ENCODE measurements at regions not wholly inside any gene's neighbourhood (a gene's known extent, or its start where the extent isn't known, plus 50 kb on each side); places are given as distances from the start of the nearest gene placed in this dataset.

GRCh38 chr18:71844814-71845213 is 699.3 kb downstream of the CBLN2 start:
- peaks cover 64% of the 10 kb centered on the region for H3K9me3 Mint-ChIP-seq
- H3K4me3 Mint-ChIP-seq: no peak overlapping the region
- peaks cover 45% of the 10 kb centered on the region for H3K36me3 Mint-ChIP-seq
- POLR2A ChIA-PET: no interaction called here
- no peak overlapping the region for H3K27ac Mint-ChIP-seq
- CTCF ChIA-PET: no interaction called here
- no peaks in the 10 kb centered on the region for H3K4me1 Mint-ChIP-seq
- DNase-seq (ENCODE audit: low spot score): no peak
- no peak for ATAC-seq
- no peaks in the 10 kb centered on the region; the same call in 1 of the 2 replicates for H3K27me3 Mint-ChIP-seq (ENCODE audit: low read depth)
- TF ChIP-seq PRRX2 (CRISPR knock-in tag; IDR thresholded peaks at IDR 0.05): no peak
- TF ChIP-seq ZNF396 (CRISPR knock-in tag; IDR thresholded peaks at IDR 0.05; ENCODE audit: borderline replicate concordance): no peak
- no peak for TF ChIP-seq PRDM15 (CRISPR knock-in tag; IDR thresholded peaks at IDR 0.05)

GRCh38 chr18:71842666-71843065 is 701.5 kb downstream of the CBLN2 start:
- H3K36me3 Mint-ChIP-seq: peaks cover 31% of the 10 kb centered on the region
- CTCF ChIA-PET: no interaction called here
- DNase-seq (ENCODE audit: low spot score): no peak
- POLR2A ChIA-PET: no interaction called here
- H3K4me1 Mint-ChIP-seq: no peaks in the 10 kb centered on the region
- no peak for ATAC-seq
- no peak overlapping the region for H3K27ac Mint-ChIP-seq
- no peak overlapping the region for H3K4me3 Mint-ChIP-seq
- TF ChIP-seq MXD4 (CRISPR knock-in tag; IDR thresholded peaks at IDR 0.05; ENCODE audit: borderline replicate concordance) (no peak), MAX (CRISPR knock-in tag; IDR thresholded peaks at IDR 0.05) (no peak), CREB1 (CRISPR knock-in tag; IDR thresholded peaks at IDR 0.05) (no peak), USF2 (CRISPR knock-in tag; IDR thresholded peaks at IDR 0.05) (no peak), ZNF512 (CRISPR knock-in tag; IDR thresholded peaks at IDR 0.05; ENCODE audit: borderline replicate concordance) (no peak), ZNF423 (CRISPR knock-in tag; IDR thresholded peaks at IDR 0.05) (no peak), TCF7 (CRISPR knock-in tag; IDR thresholded peaks at IDR 0.05; ENCODE audit: low read depth) (no peak), SMAD3 (CRISPR knock-in tag; IDR thresholded peaks at IDR 0.05; ENCODE audit: borderline replicate concordance) (no peak), ZMAT4 (CRISPR knock-in tag; IDR thresholded peaks at IDR 0.05) (no peak), E2F1 (CRISPR knock-in tag; IDR thresholded peaks at IDR 0.05) (no peak), FOXP4 (CRISPR knock-in tag; IDR thresholded peaks at IDR 0.05) (no peak), ZNF671 (CRISPR knock-in tag; IDR thresholded peaks at IDR 0.05) (no peak), MLX (CRISPR knock-in tag; IDR thresholded peaks at IDR 0.05) (no peak), E2F5 (CRISPR knock-in tag; IDR thresholded peaks at IDR 0.05) (no peak), ZBTB21 (CRISPR knock-in tag; IDR thresholded peaks at IDR 0.05; ENCODE audit: borderline replicate concordance) (no peak), ZNF121 (CRISPR knock-in tag; IDR thresholded peaks at IDR 0.05) (no peak), OVOL2 (CRISPR knock-in tag; IDR thresholded peaks at IDR 0.05; ENCODE audit: borderline replicate concordance) (no peak), NR2C2 (CRISPR knock-in tag; IDR thresholded peaks at IDR 0.05) (no peak), ZNF317 (CRISPR knock-in tag; IDR thresholded peaks at IDR 0.05; ENCODE audit: borderline replicate concordance, low read depth) (no peak)
- peaks cover 55% of the 10 kb centered on the region for H3K9me3 Mint-ChIP-seq
- no peaks in the 10 kb centered on the region for H3K27me3 Mint-ChIP-seq (ENCODE audit: low read depth)
